CD4-positive, alpha-beta T cell treated with Interleukin-15 for 1 hour (primary cell): ENCODE measurements at regions not wholly inside any gene's neighbourhood (a gene's known extent, or its start where the extent isn't known, plus 50 kb on each side); places are given as distances from the start of the nearest gene placed in this dataset.

Experiments
- DNase-seq: peaks from one replicate; pipeline ENCODE4 v3.0.0-alpha.2; 2020

DNA sequence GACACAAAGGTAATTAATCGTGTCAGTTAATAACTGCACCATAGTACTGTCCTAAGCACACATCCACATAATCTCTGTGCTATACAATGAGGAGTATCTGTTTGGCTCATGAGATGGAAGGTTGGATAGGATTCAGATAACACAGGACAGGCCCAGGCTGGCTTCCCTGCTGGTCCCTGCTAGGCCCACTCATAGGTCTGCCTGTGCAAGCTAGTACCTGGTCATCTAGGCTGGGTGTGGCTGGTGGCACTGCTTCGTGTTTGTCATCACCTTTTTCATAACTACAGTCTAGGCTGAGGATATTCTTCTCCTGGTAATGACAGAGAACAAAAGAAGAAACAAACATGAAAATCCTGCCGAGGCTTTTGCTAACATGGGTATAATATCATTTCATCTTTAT is 392.8 kb downstream of the TRIB2 start:
- no peak for DNase-seq

DNA sequence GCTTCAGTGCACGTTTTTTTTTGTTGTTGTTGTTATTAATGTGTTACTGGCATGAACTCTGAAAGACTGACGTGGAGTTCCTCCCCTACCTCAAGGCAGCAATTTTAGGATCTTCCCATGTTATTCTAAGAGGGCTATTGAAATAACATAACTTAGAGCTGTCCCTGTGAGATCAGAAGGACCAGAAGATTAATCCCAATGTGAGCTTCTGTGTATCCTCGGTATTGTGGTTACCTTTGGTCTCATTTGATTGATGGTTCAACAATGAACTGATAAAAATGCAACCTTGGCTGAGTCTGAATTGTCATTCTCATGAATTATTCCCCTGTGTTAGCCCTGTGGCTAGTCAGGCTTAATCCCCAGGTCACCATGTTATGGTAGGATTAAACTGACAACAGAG is 394.1 kb downstream of the TRIB2 start:
- no peak for DNase-seq

DNA sequence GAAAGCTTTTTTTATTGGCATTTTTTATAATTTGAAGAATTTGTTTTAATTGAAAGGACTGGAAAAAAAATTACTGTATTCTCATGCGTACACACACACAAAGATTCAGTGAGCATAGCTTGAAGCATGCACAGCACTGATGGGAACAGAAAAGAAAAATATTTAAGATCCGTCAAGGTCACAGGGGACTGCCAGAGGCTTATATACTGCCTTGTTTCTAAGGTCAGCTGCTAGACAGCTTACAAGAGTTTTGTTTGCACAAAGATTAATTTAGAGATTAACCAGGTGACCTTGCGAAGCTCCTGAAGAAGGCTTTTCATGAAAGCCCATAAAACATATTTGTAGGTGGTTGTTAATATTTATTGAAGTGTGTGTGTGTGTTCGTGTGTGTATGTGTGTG is 396.3 kb downstream of the TRIB2 start:
- DNase-seq, result no peak

DNA sequence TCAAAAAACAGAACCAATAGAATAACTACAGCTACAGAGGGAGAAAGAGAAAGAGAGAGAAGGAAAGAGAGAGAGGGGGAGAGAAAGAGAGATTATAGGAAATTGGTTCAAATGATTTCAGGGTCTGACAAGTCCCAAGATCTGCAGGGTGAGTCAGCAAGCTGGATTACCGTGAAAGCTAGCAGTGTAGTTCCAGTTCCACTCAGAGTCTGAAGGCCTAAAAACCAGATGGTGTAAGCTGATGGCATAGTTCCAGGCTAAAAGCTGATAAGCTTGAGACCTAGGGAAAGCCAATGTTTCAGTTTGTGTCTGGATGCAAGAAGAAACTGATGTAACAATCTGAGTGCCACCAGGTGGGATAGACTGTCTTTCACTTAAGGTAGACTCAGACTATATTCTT is 397.7 kb downstream of the TRIB2 start:
- no peak for DNase-seq

DNA sequence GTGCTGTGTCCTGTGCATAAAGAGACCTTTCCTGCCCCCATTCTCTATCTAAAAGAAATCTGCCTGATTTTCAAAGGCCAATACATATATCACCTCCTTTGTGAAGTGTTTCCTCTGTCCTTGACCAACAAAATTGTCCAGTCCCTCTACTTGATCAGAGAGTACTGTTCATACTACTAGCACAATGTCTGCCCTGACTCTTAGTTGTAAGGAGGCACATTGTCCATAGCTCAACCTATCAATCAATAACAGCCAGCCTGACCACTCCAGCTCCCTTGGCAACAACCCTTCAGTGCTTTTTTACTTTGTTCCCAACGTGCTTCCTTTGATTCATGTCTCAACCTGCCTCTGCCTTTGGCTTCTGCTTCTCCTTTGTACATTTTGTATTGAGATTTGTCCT is 398.9 kb downstream of the TRIB2 start:
- DNase-seq, result no peak

DNA sequence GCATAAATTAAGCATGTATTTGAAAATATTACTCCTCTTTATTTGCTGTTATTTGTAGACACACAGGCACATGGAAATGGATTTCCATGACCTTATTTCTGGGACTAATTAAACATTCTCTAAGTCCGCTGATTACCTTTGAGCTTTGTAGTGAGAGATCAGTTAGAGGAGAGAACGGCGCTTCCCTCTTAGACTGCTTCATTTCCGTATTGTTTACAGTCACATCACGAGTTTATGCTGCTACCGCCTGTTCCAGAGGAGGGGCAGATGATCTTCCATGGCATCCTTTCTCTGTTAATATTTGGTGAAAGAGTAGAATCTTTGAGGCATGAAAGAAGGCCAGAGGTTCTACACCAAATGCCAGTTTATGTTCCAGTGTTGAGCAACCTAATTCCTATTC is 404.4 kb downstream of the TRIB2 start:
- no peak for DNase-seq

DNA sequence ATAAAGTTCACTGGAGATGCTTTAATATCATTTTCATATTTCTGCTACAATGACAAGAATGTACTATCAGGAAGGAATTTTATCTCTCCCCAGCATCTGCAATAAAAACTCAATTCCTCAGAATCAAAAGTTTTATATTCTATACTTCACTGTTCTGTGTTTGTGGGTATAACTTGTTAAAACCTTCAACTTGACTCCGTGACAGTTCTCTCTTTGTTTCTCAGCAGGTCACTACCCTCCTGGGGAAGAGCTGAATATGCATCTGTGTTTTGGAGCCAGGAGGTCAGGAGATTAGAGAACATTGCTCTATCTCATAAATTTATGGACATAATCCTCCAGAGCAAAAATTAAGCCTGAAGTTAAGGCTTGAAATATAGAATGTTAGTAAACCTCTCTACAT is 411.4 kb downstream of the TRIB2 start:
- no peak for DNase-seq

DNA sequence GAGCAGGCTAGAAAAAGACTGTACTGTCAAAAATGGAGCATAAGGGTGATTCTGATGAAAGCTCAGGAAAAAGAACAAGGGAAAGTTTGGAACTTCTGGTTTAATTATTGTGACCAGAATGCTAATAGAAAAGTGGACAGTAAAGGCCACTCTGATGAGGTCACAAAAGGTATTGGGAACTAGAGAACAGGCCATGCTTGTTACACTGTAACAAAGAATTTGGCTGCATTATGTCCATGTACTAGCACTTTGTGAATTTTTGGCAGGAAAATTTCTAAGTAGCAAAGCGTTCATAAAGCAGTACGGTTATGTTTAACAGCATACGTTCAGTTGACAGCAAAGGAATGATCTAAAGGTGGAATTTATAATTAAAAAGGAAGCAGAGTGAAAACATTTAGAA is 418.6 kb downstream of the TRIB2 start:
- DNase-seq, result no peak

DNA sequence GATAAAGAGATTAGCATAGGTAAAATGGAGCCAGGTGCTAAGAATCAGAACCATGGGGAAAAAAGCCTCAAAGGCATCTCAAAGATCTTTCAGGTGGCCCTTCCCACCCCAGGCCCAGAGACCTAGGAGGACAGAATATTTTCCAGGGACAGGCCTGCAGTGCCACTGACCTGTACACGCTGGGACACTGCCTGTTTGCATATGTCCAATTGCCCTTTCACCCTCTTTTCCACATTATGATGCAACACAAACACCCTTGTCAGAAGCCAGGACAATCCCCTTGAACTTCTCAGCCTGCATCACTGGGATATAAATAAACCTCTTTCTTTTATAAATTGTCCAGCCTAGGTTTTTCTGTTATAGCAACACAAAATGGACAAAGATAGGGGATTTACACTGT is 419.1 kb downstream of the TRIB2 start:
- DNase-seq, result no peak

DNA sequence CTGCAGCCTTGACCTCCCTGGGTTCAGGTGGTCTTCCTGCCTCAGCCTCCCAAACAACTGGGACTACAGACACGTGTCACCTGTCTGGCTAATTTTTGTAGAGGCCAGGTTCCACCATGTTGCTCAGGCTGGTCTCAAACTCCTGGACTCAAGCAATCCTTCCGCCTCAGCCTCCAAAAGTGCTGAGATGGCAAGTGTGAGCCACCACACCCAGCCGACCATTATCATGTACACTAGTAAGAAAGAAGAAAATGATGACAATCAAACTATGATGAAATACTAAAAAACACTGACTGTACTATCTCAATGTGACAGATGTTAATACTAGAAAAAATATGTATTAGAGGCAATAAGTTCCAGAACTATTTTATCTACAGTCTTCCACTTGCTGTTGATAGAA is 420.9 kb downstream of the TRIB2 start:
- no peak for DNase-seq

DNA sequence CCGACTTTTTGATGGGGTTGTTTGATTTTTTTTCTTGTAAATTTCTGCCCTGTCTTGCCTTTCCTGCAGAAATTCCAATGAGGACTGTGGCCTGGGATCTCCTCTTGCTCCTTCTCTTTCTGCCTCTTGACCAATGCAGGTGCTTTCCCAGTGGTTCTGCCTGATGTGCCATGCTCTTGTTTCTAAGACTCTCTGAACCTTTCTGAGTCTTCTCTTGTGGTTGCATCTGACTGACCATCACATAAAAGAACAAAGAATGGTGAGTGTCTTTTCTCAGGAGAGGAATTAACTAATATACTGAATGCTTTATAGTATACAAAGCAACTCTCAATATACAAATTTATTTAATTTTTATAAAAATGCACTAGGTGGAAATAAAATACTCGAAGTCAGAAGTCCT is 424.6 kb downstream of the TRIB2 start:
- DNase-seq, result no peak

DNA sequence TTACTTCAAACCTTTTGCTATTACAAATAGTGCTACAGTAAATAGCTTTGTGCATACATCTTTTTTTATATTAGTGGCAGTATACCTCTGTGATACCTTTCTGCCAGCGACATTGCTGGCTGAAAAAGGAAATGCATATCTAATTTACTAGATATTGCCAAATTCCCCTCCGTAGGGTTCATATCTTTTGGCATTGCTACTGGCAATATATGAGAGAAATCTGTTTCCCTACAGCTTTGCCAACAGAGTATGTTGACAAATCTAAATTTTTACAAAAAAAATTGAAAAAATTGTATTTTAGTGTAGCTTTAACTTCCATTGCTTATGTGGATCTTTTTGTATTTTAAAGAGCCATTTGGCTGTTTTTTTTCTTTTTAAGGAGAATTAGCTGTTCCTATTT is 426.7 kb downstream of the TRIB2 start:
- DNase-seq, result no peak

DNA sequence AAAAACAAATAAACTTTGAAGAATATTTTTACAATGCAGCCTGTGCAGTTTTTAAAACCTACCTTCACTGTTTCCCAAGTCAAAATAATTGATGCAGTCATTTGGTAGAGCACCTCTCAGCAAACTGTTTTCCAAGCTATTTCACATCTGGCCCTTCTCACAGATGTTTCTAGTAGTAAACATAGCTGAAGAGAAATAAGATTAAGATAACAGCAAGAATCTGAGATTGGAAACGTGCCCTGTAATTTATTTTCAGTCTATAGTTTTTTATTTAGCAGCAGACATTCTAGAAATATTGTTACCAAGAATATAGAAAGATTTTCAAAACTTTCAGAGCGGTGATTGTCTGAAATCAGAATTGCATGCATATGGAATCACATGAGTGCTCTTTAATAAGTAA is 440.2 kb downstream of the TRIB2 start:
- DNase-seq, result no peak

DNA sequence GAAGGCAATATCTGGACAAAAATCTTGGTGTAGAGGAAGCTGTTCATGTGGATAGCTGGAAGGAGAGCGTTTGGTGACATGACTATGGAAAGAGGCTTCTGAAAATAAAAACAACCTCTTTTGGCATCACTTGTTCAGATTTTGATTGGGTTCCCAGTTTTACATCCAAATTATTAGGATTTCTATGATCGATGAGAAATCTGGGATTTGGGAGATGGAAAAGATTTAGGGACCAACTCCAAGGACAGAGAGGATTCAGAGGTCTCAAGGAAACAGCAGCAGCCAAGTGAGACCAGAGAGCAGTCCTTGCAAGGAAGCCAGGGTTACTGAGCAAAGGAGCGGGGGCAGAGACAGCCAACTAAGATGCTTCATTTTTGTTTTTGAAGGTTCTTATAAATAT is 441.7 kb downstream of the TRIB2 start:
- DNase-seq, result no peak

DNA sequence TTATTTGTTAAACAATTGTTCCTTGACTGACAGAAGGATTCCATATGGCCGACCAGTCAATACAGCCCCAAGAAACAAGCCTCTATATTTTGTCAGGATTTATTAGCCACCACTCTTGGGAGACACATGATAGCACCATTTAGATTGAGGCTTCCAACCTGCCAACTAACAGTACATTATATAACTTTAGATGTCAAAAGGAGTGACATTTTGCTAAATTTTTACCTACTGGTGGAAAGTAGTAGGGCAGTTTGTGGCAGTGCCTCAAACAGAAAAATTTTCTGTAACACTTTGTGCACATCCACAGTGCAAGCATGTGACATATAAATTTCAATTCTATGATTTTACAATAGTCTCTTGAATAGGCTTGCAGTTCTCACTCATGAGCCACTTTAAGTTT is 464.0 kb downstream of the TRIB2 start:
- DNase-seq, result no peak

DNA sequence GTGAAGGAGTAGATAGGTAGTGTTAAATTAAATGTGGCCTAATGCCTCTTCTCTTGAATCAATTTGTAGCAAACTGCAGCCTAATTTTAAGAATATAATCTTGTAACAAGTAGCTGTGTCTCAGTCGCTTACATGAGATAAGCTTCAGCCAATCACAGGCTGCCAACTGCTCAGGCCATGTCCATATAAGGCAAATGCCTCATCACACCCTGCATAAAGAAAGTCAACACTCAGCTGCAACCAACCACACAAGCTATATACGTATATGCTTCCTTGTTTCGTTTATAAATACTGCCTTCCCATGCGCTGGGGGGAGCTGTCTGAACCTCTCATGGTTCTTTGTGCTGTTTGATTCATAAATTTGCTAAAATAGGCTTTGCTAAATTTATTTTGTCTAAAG is 476.3 kb downstream of the TRIB2 start:
- no peak for DNase-seq

DNA sequence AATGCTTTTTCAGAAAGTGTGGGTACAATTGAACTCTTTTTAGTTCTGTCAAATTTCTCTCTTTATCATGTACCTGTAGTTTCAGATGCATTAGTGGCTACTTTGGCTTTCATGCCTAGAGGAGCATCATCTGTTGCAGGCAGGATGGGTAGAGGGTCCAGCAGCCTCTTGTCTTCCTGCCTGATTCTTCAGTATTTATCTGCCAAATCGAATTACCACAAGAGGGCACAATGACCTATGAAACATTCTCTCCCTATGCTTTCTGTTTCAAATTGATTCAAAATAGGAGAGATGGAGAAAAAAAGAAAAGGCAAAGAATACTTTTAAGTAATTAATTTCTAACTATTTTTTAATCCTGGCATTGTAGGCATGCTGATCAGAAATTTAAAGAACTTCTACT is 477.2 kb downstream of the TRIB2 start:
- no peak for DNase-seq

DNA sequence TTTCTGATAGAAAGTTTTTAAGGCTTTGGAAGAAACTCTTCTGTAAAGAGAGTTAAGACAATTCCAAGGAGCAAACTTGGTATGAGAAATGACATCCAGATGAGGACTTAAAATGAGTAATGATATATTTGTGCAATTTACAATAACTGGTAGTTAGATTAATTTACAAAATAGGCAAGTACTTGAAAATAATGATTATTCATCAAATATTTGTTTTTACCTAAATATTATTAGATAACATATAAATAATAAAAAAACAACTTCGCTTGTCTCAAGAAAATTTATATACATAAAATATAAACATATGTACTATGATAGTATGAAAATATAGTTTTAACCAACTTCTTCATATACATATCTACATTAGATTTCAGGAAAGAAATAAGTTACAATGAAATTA is 478.5 kb downstream of the TRIB2 start:
- no peak for DNase-seq

DNA sequence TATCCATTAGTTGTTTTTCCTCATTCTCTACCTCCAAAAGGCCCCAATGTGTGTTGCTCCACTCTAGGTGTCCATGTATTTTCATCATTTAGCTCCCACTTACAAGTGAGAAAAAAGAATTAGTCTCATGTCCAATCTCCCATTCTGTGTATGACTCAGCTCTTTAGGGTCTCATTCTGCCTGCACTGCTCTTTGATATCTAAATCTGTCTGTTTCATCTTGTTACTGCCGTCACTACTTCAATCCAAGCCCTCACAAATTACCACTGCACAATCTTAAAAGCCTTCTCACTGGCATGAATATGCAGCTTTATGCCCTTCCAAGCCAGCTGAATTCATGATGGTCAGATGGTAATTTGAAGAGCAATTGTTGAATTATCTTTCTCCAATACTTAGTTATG is 480.5 kb downstream of the TRIB2 start:
- no peak for DNase-seq

DNA sequence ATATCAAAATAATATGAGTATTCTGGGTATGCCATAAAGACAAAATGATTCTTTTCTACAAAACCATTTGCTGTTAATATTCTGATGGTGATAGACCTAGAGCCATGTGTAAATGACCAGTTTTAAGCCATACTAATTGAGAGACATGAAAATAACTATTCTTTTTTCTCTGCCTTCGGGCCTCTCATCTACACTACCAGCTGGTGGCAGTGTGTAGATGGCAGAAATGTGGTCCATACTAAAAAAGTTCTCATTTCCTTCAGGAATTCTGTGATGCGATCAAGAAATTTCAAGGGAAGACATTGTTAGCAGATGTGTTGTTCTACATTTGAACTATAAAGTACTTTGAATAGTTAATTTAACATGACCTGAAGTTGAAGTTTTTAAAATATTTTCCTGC is 485.2 kb downstream of the TRIB2 start:
- no peak for DNase-seq

DNA sequence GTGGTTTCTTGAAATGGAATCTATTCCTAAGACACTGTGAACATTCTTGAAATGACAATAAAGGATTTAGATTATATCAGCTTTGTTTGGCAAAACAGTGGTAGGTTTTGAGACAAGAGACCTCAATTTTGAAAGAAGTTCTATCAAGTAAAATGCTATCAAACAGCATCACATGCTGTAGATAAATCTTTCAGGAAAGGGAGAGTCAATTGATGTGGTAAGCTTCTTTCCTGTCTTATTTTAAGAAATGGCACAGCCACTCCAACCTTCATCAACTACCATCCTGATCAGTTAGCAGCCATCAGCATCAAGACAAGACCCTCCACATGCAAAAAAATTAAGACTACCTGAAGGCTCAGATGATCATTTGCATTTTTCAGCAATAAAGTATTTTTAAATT is 495.4 kb downstream of the TRIB2 start:
- no peak for DNase-seq

DNA sequence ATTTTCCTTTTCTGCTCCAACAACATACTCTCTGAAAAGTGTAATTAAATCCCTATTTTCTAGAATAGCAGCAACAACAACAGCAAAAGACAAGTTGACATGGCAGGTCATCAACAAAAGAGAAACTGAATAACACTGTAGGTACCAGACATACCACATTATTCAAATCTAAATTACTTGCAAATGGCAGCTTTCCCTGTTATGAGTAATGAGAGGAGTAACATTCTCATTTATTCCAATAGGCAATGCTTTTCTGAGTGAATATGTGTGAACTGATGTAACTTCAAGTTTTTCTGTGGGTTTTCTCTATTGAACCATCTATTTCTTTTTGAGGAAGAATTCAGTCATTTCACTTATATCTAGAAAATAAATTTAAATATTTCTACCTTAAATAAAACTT is 501.5 kb downstream of the TRIB2 start:
- DNase-seq, result no peak

DNA sequence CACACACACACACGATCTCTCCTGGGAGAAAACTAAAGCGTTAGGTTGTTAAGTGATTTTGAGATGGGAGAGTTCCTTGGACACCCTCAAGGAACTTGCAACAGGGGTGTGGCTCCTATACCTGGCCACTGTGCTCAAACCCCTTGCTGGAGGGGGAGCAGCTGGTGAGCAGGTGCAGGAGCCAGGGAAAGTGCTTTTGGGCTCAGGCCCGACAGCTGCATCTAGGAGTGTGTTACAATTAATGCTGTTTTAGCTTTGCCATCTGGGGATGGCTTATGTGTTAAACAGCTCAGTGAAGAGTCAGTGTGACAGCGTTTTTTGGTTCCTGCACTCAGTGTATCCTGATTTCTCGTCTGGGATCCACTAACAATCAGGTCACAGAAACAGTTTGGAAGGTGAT is 510.8 kb downstream of the TRIB2 start:
- DNase-seq, result no peak

DNA sequence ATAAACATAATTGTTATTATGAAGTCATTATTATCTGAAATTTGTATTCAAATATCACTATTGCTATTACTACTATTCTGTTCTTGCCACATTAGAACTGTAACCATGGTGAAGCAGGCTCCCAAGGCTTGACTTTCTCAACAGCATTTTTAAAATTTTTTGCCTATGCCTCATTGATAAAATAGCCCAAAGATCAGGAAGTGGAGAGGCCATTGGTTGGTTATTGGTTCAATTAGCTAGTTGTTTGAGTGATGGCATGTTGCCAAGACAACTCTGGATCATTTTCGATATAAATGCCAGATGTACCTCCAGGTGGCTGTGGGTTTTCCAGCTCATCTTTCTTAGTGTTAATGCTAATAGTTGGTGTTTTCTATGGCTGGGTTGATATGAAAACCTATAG is 513.5 kb downstream of the TRIB2 start:
- no peak for DNase-seq

DNA sequence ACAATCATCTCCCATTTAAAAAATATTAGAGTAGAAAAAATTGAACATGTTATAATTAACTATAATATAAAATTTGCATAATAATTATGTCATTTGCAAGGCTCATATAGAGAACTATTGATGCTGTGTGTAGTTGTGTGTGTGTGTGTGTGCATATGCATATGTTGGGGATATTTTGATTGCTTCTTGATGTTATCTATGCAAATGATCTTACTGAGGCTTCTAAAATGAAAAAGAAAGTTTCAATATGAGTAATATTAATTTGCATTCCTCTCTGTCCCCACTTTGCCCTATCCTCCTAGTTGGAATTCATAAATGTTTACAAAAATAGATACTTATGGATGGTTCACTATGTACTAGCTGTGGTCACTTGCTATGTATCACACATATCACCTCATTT is 523.3 kb downstream of the TRIB2 start:
- DNase-seq, result no peak

DNA sequence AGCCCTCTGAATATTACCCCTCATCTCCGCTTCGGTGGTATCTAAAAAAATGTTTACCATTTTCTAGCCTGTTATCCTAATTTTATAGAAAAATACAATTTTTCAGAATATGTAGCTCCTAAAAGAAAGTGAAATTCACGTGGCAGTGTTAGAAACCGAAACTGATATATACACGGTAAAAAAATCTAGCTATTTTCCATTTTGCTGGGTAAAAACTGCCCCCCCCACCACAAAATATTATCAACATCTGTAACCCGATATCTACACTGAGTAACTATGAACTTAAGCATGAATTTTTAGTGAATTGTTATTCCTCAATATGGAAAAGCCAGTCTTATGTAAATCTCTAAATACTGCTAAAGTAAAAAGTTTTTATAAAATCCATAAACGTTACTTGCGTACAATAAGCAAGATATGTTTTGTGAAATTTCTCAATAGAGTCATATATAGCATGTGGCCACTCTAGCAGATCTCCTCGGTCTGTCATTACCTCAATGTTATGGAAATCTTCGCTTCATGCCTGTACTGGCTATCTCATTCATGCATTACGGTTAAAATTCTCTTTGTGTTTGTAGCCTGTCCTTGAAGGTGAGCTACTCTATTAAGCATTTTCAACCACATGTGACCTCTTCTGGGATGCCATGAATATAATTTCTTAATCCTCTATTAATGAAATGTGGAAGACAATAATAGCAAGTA is 524.2 kb downstream of the TRIB2 start:
- DNase-seq, result no peak
